Lung microvascular endothelial cell (primary cell): ENCODE measurements at regions not wholly inside any gene's neighbourhood (a gene's known extent, or its start where the extent isn't known, plus 50 kb on each side); places are given as distances from the start of the nearest gene placed in this dataset.
"Not testable (repeated sequence)": the region's sequence is repeated elsewhere in the genome, so short reads cannot be mapped to it uniquely, and the experiment has no call there.

Experiments
- DNase-seq, 2 donors: peaks; one replicate each; pipeline versions ENCODE4 v3.0.0 to v3.0.0-alpha.2; 2010; ENCODE audit warnings: low read depth in 2 of 2

GRCh38 chr14:43579671-43580070 is 927.4 kb downstream of the FSCB start:
- DNase-seq: no peak

- DNase-seq: no peak
Observed at GRCh38 chr14:43568022-43568421, 939.1 kb downstream of the FSCB start.

- DNase-seq: no peak
Observed at GRCh38 chr14:43548368-43548767, 958.7 kb downstream of the FSCB start.

GRCh38 chr14:43547596-43547995 is 959.5 kb downstream of the FSCB start:
- not testable (repeated sequence) for DNase-seq

- DNase-seq: no peak
Observed at GRCh38 chr14:43541356-43541755, 965.7 kb downstream of the FSCB start.

GRCh38 chr14:43540948-43541347 is 966.1 kb downstream of the FSCB start:
- DNase-seq: no peak

- DNase-seq: no peak
Observed at GRCh38 chr14:43539210-43539609, 967.9 kb downstream of the FSCB start.

GRCh38 chr14:43535231-43535838 is 971.7 kb downstream of the FSCB start:
- no peak for DNase-seq

GRCh38 chr14:43532825-43533416 is 974.2 kb downstream of the FSCB start:
- no peak for DNase-seq

GRCh38 chr14:43528321-43528720 is 978.8 kb downstream of the FSCB start:
- DNase-seq: no peak

GRCh38 chr14:43525658-43526057 is 981.4 kb downstream of the FSCB start:
- no peak for DNase-seq

- DNase-seq: no peak
Observed at GRCh38 chr14:43522901-43523300, 984.2 kb downstream of the FSCB start.

- no peak for DNase-seq
Observed at GRCh38 chr14:43522191-43522590, 984.9 kb downstream of the FSCB start.

GRCh38 chr14:43503508-43503907 is 1003.6 kb downstream of the FSCB start:
- DNase-seq: no peak

GRCh38 chr14:43492359-43492758 is 1014.7 kb downstream of the FSCB start:
- not testable (repeated sequence) for DNase-seq

- DNase-seq: no peak
Observed at GRCh38 chr14:43483415-43483814, 1023.7 kb downstream of the FSCB start.

GRCh38 chr14:43481864-43482263 is 1025.2 kb downstream of the FSCB start:
- no peak for DNase-seq

GRCh38 chr14:43480976-43481375 is 1026.1 kb downstream of the FSCB start:
- DNase-seq: no peak

- DNase-seq: no peak
Observed at GRCh38 chr14:43479596-43480195, 1027.4 kb downstream of the FSCB start.

GRCh38 chr14:43476822-43477221 is 1030.3 kb downstream of the FSCB start:
- DNase-seq: no peak

GRCh38 chr14:43475757-43476156 is 1031.3 kb downstream of the FSCB start:
- no peak for DNase-seq

- no peak for DNase-seq
Observed at GRCh38 chr14:43471595-43471994, 1035.5 kb downstream of the FSCB start.

- DNase-seq: no peak
Observed at GRCh38 chr14:43464968-43465367, 1042.1 kb downstream of the FSCB start.
